Esophagus squamous epithelium (tissue), 5 donors: ENCODE measurements at regions not wholly inside any gene's neighbourhood (a gene's known extent, or its start where the extent isn't known, plus 50 kb on each side); places are given as distances from the start of the nearest gene placed in this dataset.

Experiments
- DNase-seq: peaks from one replicate; lab custom pipeline; 2025; lab: John Stamatoyannopoulos, UW
- H3K27ac ChIP-seq, 4 donors: fragments of 200-600 bp; sonication (generic); one replicate each; pipeline ENCODE4 v1.5.1; 2016 to 2019; ENCODE audit warnings: mild to moderate bottlenecking in 1 of 4
- H3K27me3 ChIP-seq, 4 donors: fragments of 200-600 bp; sonication (generic); 1 replicate in 3 of 4; 2 replicates in 1 of 4; pipeline versions ENCODE4 v1.5.1 to v1.6.0; 2017 to 2021; ENCODE audit warnings: antibody characterized with exemption in 1 of 4
- H3K36me3 ChIP-seq, 3 donors: fragments of 200-600 bp; sonication (generic); one replicate each; pipeline ENCODE4 v1.5.1; 2016 to 2019
- H3K4me1 ChIP-seq, 3 donors: fragments of 200-600 bp; sonication (generic); one replicate each; pipeline ENCODE4 v1.5.1; 2017 to 2019
- H3K4me3 ChIP-seq, 4 donors: fragments of 200-600 bp; sonication (generic); 1 replicate in 3 of 4; 2 replicates in 1 of 4; pipeline ENCODE4 v1.5.1; 2016 to 2019; ENCODE audit warnings: mild to moderate bottlenecking in 2 of 4, moderate library complexity in 1 of 4
- H3K9me3 ChIP-seq, 3 donors: fragments of 200-600 bp; sonication (generic); one replicate each; pipeline ENCODE4 v1.5.1; 2016 to 2019
- POLR2A ChIP-seq, 4 donors: fragments of 450-650 bp; IDR thresholded peaks; one replicate each; pipeline ENCODE4 v1.6.1; 2017; ENCODE audit warnings: antibody characterized with exemption in 4 of 4, mild to moderate bottlenecking in 4 of 4, moderate library complexity in 3 of 4
- WGBS, 2 donors: methylation state at CpG; one replicate each; pipeline ENCODE4 v1.1.5; 2018; 5-methylcytosine and 5-hydroxymethylcytosine counted together
- intact Hi-C: fragments of 100-400 bp; cut with DNase I; formaldehyde crosslinking; loops from one replicate; pipeline ENCODE4 v1.15.0; 2022
- TF ChIP-seq, protein P1 (sequence below), 6 experiments: fragments of 450-650 bp in 4 of 6; fragments of 200-600 bp in 2 of 6; sonication (generic) in 2 of 6; IDR thresholded peaks; one replicate each; pipeline ENCODE4 v1.5.1; 2016 to 2019; ENCODE audit warnings: antibody characterized with exemption in 6 of 6, mild to moderate bottlenecking in 4 of 6, moderate library complexity in 4 of 6
- donor health status: DM: yes; HTN: yes; CAD: no.

DNA sequence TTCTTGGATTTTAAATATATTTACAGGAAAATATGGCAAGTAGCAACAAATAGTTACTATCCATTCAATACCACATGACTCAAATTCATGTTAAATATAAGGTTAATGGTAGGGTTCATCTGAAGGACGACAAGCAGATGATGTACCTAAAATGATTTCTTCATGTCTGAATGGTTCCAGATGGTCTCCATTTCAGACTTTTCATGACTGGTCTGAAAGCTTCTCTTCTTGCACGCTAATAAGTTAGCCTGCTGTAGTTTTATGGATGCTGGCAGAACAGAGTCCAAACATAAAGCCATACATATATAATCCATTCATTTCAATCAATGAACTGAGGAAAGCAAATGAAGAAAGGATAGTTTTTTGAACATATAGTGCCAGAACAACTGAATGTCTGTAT lies 257.0 kb upstream of the MGAT4C start:
- intact Hi-C loops: no loop called here
- Histone ChIP-seq H3K36me3 (no peaks in the 10 kb centered on the region), H3K27me3 (no peaks in the 10 kb centered on the region), H3K4me1 (no peaks in the 10 kb centered on the region), H3K9me3 (no peaks in the 10 kb centered on the region), H3K27ac (no peak overlapping the region), H3K4me3 (no peak overlapping the region)
- 64 to 67% methylated on average over 2 of the region's 2 CpGs for WGBS, 2 donors
- DNase-seq: no peak
- TF ChIP-seq, protein P1, sequence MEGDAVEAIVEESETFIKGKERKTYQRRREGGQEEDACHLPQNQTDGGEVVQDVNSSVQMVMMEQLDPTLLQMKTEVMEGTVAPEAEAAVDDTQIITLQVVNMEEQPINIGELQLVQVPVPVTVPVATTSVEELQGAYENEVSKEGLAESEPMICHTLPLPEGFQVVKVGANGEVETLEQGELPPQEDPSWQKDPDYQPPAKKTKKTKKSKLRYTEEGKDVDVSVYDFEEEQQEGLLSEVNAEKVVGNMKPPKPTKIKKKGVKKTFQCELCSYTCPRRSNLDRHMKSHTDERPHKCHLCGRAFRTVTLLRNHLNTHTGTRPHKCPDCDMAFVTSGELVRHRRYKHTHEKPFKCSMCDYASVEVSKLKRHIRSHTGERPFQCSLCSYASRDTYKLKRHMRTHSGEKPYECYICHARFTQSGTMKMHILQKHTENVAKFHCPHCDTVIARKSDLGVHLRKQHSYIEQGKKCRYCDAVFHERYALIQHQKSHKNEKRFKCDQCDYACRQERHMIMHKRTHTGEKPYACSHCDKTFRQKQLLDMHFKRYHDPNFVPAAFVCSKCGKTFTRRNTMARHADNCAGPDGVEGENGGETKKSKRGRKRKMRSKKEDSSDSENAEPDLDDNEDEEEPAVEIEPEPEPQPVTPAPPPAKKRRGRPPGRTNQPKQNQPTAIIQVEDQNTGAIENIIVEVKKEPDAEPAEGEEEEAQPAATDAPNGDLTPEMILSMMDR (IDR thresholded peaks at IDR 0.05): no peak
- no peak for TF ChIP-seq POLR2A (IDR thresholded peaks at IDR 0.05)

DNA sequence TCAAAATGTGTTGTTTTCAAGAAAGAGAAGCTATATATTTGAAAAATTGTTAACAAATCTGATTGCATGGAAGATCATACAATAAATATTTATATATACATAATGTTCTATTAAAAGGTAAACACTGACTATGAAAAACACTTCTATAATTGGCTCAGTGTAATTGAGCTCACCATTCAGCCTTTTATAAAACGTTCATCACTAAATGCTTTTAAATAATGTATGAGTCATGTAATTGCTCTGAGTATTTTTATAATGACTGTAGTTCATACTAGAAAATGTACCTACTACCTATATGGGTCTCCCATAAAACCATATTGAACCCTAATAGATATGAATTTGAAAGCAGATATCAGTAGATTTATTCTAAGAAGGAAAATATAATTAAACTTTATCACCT lies 240.4 kb upstream of the MGAT4C start:
- Histone ChIP-seq H3K4me3 (no peak overlapping the region), H3K27ac (no peak overlapping the region), H3K36me3 (no peaks in the 10 kb centered on the region), H3K27me3 (no peaks in the 10 kb centered on the region), H3K4me1 (no peaks in the 10 kb centered on the region), H3K9me3 (no peaks in the 10 kb centered on the region)
- TF ChIP-seq POLR2A (IDR thresholded peaks at IDR 0.05): no peak
- TF ChIP-seq, protein P1 (IDR thresholded peaks at IDR 0.05): no peak
- intact Hi-C loops: no loop called here
- WGBS, 2 donors: 7 to 21% methylated on average over 1 of the region's 1 CpG
- no peak for DNase-seq

DNA sequence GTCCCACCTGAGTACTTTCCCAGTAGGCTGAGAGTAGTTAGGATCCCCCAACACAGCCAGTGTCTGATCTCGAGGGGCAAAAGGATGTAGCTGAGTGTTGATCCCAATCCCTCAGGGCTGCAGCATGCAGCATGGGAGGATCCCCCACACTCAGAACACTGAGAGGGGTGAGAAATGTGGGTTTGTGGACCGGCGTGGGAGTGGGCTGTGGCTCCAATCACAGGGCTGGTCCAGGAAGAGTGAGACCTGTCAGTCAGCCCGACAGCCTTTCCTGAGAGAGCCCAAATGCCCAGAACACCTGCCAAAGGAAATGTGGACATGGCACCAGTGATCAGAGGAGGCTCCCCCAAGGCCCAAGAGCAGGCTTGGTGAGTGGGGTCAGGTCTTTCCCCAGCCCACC lies 228.3 kb upstream of the MGAT4C start:
- Histone ChIP-seq H3K27me3 (no peaks in the 10 kb centered on the region), H3K4me3 (no peak overlapping the region), H3K27ac (no peak overlapping the region), H3K4me1 (no peaks in the 10 kb centered on the region), H3K36me3 (no peaks in the 10 kb centered on the region), H3K9me3 (no peaks in the 10 kb centered on the region)
- no CpG with 5 or more reads among the region's 4 CpGs for WGBS, 2 donors
- DNase-seq: no peak
- intact Hi-C loops: no loop called here
- no peak for TF ChIP-seq POLR2A (IDR thresholded peaks at IDR 0.05)
- TF ChIP-seq, protein P1 (IDR thresholded peaks at IDR 0.05): no peak

DNA sequence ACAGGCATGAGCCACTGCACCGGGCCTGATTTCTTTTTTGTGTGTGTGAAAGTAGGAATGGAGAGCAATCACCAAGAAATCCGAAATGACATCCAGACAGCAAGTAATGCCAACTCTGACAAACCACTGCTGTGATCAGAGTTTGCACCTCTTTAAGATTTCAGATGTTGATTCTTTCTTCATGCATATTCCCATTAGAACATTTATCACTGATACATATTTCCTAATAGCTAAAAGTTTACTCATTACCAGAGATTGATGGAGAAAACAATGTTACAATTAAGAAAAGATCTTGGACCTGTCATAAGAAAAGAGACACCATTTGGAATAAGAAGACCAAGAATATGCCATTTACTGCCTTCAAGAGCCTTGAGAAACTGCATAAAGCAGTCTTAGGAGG lies 217.0 kb upstream of the MGAT4C start:
- no peak overlapping the region for H3K4me3 ChIP-seq
- DNase-seq: no peak
- no peaks in the 10 kb centered on the region for H3K36me3 ChIP-seq
- H3K4me1 ChIP-seq: no peaks in the 10 kb centered on the region
- WGBS, 2 donors: 62 to 63% methylated on average over 2 of the region's 2 CpGs
- intact Hi-C loops: no loop called here
- H3K27ac ChIP-seq: no peak overlapping the region
- no peaks in the 10 kb centered on the region for H3K27me3 ChIP-seq
- no peaks in the 10 kb centered on the region for H3K9me3 ChIP-seq
- TF ChIP-seq, protein P1 (IDR thresholded peaks at IDR 0.05): no peak
- no peak for TF ChIP-seq POLR2A (IDR thresholded peaks at IDR 0.05)

DNA sequence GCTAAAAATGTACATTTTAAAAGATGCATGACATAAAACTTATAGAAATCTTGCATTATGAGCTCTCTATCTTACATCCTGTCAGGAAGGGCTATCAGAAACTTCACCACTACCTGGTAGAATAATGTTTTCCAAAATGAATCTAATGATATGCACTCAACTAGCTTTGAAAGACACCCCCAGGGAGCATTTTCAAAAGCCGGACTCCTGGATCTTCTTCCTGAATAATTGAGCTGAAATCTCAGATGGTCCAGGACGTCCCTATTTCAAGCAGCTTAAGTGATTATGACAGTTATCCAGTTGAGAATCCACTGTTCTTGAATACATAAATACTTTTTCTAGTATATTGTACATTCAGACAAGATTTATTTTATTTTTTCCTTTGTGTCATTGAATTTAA lies 200.6 kb upstream of the MGAT4C start:
- TF ChIP-seq, protein P1 (IDR thresholded peaks at IDR 0.05): no peak
- no peak for TF ChIP-seq POLR2A (IDR thresholded peaks at IDR 0.05)
- Histone ChIP-seq H3K27ac (no peak overlapping the region), H3K36me3 (no peaks in the 10 kb centered on the region), H3K9me3 (no peaks in the 10 kb centered on the region), H3K4me1 (no peaks in the 10 kb centered on the region), H3K4me3 (no peak overlapping the region), H3K27me3 (no peaks in the 10 kb centered on the region)
- intact Hi-C loops: no loop called here
- WGBS, 2 donors: 49 to 56% methylated on average over 2 of the region's 2 CpGs
- DNase-seq: no peak
